ENCODE measurements at regions not wholly inside any gene's neighbourhood (a gene's known extent, or its start where the extent isn't known, plus 50 kb on each side); places are given as distances from the start of the nearest gene placed in this dataset.
A peak's percentile ranks its signal among the peaks of the same experiment; 100 is the strongest.
"Not testable (repeated sequence)": the region's sequence is repeated elsewhere in the genome, so short reads cannot be mapped to it uniquely, and the experiment has no call there.

- DNase-seq = no peak
These were observed 147.6 kb upstream of the BARHL2 start for GRCh38 chr1:90864681-90865080.

- no peak for DNase-seq
These were observed 145.7 kb upstream of the BARHL2 start for GRCh38 chr1:90862782-90863181.

GRCh38 chr1:90861421-90861820 is 144.3 kb upstream of the BARHL2 start:
- not testable (repeated sequence) for DNase-seq

- no peak for DNase-seq
These were observed 139.4 kb upstream of the BARHL2 start for GRCh38 chr1:90856463-90857007.

- DNase-seq = no peak
These were observed 137.4 kb upstream of the BARHL2 start for GRCh38 chr1:90854397-90854924.

GRCh38 chr1:90851711-90852050 is 134.6 kb upstream of the BARHL2 start:
- DNase-seq = no peak

- peak; percentile 76 to 78 for DNase-seq
These were observed 134.0 kb upstream of the BARHL2 start for GRCh38 chr1:90850898-90851710.

- DNase-seq = no peak
These were observed 133.2 kb upstream of the BARHL2 start for GRCh38 chr1:90850181-90850897.

GRCh38 chr1:90841473-90841872 is 124.4 kb upstream of the BARHL2 start:
- DNase-seq = no peak

- no peak for DNase-seq
These were observed 123.2 kb upstream of the BARHL2 start for GRCh38 chr1:90840352-90840751.

GRCh38 chr1:90839323-90839722 is 122.2 kb upstream of the BARHL2 start:
- no peak for DNase-seq

GRCh38 chr1:90838720-90839119 is 121.6 kb upstream of the BARHL2 start:
- DNase-seq = no peak

- no peak for DNase-seq
These were observed 120.3 kb upstream of the BARHL2 start for GRCh38 chr1:90837420-90837819.

- no peak for DNase-seq
These were observed 119.2 kb upstream of the BARHL2 start for GRCh38 chr1:90836345-90836679.

- no peak for DNase-seq
These were observed 118.7 kb upstream of the BARHL2 start for GRCh38 chr1:90835661-90836344.

GRCh38 chr1:90834886-90835660 is 118.0 kb upstream of the BARHL2 start:
- no peak for DNase-seq

- no peak for DNase-seq
These were observed 117.3 kb upstream of the BARHL2 start for GRCh38 chr1:90834354-90834885.

- no peak for DNase-seq
These were observed 116.5 kb upstream of the BARHL2 start for GRCh38 chr1:90833466-90834110.

- no peak for DNase-seq
These were observed 114.8 kb upstream of the BARHL2 start for GRCh38 chr1:90831910-90832309.

GRCh38 chr1:90826834-90827233 is 109.7 kb upstream of the BARHL2 start:
- no peak for DNase-seq

GRCh38 chr1:90826024-90826423 is 108.9 kb upstream of the BARHL2 start:
- DNase-seq = no peak

- DNase-seq = no peak
These were observed 107.4 kb upstream of the BARHL2 start for GRCh38 chr1:90824551-90824950.
